H1 (cell line): ENCODE measurements at regions not wholly inside any gene's neighbourhood (a gene's known extent, or its start where the extent isn't known, plus 50 kb on each side); places are given as distances from the start of the nearest gene placed in this dataset.

Experiments used
- CTBP2 ChIP-seq: IDR thresholded peaks from 2 replicates; pipeline ENCODE4 v1.7.0; 2011; ENCODE audit warnings: borderline replicate concordance, mild to moderate bottlenecking, moderate library complexity, mixed read lengths, low read length; ENCODE audit not compliant: insufficient read depth, insufficient read length
- POU5F1 ChIP-seq: IDR thresholded peaks from 2 replicates; pipeline ENCODE4 v1.6.1; 2011; ENCODE audit warnings: low read depth, mild to moderate bottlenecking, low read length, moderate library complexity
- SP2 ChIP-seq: IDR thresholded peaks from 2 replicates; pipeline ENCODE4 v1.6.1; 2012; ENCODE audit warnings: mild to moderate bottlenecking, low read length, inconsistent platforms
- TEAD4 ChIP-seq: IDR thresholded peaks from 2 replicates; pipeline ENCODE4 v1.6.1; 2012; ENCODE audit warnings: low read depth, low read length, inconsistent platforms, mixed read lengths
- TF ChIP-seq, protein P1 (sequence below): fragments of 300-600 bp; sonication (generic); IDR thresholded peaks from 2 replicates; pipeline ENCODE4 v1.7.1; 2012; ENCODE audit warnings: low read length, moderate library complexity, mild to moderate bottlenecking, inconsistent platforms; ENCODE audit not compliant: insufficient replicate concordance
- TF ChIP-seq, protein P2 (sequence below), 3 experiments: IDR thresholded peaks; 1 replicate in 2 of 3; 2 replicates in 1 of 3; pipeline versions ENCODE4 v1.5.1 to v1.6.1; 2011; ENCODE audit warnings: low read length in 3 of 3, mild to moderate bottlenecking in 3 of 3, inconsistent platforms in 2 of 3, low read depth in 1 of 3, moderate library complexity in 1 of 3; ENCODE audit not compliant: insufficient read depth in 1 of 3; ENCODE audit errors: control extremely low read depth in 1 of 3

DNA sequence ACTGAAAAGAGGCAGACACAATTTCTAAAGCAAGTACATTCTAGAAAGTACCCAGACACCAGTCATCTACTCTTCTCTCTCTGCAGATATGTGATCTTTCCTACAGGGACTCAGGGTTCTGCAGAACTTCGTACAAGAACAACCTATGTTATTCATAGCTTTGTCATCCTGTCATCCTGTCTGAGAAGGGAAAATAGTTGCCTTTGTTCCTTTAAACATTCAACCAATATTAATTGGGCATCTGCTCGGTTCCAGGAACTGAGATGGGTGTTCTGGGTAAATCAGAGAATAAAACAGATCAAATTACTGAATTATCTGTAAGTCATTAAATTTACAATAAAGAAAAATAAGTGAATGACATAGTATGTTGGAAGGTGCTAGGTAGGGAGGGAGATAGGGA, 504.9 kb downstream of the MATN1 start (continued):
- TF ChIP-seq, protein P1, sequence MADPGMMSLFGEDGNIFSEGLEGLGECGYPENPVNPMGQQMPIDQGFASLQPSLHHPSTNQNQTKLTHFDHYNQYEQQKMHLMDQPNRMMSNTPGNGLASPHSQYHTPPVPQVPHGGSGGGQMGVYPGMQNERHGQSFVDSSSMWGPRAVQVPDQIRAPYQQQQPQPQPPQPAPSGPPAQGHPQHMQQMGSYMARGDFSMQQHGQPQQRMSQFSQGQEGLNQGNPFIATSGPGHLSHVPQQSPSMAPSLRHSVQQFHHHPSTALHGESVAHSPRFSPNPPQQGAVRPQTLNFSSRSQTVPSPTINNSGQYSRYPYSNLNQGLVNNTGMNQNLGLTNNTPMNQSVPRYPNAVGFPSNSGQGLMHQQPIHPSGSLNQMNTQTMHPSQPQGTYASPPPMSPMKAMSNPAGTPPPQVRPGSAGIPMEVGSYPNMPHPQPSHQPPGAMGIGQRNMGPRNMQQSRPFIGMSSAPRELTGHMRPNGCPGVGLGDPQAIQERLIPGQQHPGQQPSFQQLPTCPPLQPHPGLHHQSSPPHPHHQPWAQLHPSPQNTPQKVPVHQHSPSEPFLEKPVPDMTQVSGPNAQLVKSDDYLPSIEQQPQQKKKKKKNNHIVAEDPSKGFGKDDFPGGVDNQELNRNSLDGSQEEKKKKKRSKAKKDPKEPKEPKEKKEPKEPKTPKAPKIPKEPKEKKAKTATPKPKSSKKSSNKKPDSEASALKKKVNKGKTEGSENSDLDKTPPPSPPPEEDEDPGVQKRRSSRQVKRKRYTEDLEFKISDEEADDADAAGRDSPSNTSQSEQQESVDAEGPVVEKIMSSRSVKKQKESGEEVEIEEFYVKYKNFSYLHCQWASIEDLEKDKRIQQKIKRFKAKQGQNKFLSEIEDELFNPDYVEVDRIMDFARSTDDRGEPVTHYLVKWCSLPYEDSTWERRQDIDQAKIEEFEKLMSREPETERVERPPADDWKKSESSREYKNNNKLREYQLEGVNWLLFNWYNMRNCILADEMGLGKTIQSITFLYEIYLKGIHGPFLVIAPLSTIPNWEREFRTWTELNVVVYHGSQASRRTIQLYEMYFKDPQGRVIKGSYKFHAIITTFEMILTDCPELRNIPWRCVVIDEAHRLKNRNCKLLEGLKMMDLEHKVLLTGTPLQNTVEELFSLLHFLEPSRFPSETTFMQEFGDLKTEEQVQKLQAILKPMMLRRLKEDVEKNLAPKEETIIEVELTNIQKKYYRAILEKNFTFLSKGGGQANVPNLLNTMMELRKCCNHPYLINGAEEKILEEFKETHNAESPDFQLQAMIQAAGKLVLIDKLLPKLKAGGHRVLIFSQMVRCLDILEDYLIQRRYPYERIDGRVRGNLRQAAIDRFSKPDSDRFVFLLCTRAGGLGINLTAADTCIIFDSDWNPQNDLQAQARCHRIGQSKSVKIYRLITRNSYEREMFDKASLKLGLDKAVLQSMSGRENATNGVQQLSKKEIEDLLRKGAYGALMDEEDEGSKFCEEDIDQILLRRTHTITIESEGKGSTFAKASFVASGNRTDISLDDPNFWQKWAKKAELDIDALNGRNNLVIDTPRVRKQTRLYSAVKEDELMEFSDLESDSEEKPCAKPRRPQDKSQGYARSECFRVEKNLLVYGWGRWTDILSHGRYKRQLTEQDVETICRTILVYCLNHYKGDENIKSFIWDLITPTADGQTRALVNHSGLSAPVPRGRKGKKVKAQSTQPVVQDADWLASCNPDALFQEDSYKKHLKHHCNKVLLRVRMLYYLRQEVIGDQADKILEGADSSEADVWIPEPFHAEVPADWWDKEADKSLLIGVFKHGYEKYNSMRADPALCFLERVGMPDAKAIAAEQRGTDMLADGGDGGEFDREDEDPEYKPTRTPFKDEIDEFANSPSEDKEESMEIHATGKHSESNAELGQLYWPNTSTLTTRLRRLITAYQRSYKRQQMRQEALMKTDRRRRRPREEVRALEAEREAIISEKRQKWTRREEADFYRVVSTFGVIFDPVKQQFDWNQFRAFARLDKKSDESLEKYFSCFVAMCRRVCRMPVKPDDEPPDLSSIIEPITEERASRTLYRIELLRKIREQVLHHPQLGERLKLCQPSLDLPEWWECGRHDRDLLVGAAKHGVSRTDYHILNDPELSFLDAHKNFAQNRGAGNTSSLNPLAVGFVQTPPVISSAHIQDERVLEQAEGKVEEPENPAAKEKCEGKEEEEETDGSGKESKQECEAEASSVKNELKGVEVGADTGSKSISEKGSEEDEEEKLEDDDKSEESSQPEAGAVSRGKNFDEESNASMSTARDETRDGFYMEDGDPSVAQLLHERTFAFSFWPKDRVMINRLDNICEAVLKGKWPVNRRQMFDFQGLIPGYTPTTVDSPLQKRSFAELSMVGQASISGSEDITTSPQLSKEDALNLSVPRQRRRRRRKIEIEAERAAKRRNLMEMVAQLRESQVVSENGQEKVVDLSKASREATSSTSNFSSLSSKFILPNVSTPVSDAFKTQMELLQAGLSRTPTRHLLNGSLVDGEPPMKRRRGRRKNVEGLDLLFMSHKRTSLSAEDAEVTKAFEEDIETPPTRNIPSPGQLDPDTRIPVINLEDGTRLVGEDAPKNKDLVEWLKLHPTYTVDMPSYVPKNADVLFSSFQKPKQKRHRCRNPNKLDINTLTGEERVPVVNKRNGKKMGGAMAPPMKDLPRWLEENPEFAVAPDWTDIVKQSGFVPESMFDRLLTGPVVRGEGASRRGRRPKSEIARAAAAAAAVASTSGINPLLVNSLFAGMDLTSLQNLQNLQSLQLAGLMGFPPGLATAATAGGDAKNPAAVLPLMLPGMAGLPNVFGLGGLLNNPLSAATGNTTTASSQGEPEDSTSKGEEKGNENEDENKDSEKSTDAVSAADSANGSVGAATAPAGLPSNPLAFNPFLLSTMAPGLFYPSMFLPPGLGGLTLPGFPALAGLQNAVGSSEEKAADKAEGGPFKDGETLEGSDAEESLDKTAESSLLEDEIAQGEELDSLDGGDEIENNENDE: no peak
- TF ChIP-seq CTBP2: no peak
- TF ChIP-seq, protein P2, sequence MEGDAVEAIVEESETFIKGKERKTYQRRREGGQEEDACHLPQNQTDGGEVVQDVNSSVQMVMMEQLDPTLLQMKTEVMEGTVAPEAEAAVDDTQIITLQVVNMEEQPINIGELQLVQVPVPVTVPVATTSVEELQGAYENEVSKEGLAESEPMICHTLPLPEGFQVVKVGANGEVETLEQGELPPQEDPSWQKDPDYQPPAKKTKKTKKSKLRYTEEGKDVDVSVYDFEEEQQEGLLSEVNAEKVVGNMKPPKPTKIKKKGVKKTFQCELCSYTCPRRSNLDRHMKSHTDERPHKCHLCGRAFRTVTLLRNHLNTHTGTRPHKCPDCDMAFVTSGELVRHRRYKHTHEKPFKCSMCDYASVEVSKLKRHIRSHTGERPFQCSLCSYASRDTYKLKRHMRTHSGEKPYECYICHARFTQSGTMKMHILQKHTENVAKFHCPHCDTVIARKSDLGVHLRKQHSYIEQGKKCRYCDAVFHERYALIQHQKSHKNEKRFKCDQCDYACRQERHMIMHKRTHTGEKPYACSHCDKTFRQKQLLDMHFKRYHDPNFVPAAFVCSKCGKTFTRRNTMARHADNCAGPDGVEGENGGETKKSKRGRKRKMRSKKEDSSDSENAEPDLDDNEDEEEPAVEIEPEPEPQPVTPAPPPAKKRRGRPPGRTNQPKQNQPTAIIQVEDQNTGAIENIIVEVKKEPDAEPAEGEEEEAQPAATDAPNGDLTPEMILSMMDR (IDR thresholded peaks at IDR 0.05; ENCODE audit: control extremely low read depth in 1 of 3, insufficient read depth in 1 of 3, low read depth in 1 of 3, low read length in 3 of 3): no peak
- TF ChIP-seq TEAD4: no peak
- no peak for TF ChIP-seq SP2
- TF ChIP-seq POU5F1: no peak
